ENCODE measurements at regions not wholly inside any gene's neighbourhood (a gene's known extent, or its start where the extent isn't known, plus 50 kb on each side); places are given as distances from the start of the nearest gene placed in this dataset.
"Not testable (repeated sequence)": the region's sequence is repeated elsewhere in the genome, so short reads cannot be mapped to it uniquely, and the experiment has no call there.

- intact Hi-C loops (cut with micrococcal nuclease): no loop called here
Observed at GRCh38 chr11:11722246-11722645, 100.4 kb upstream of the GALNT18 start.

DNA sequence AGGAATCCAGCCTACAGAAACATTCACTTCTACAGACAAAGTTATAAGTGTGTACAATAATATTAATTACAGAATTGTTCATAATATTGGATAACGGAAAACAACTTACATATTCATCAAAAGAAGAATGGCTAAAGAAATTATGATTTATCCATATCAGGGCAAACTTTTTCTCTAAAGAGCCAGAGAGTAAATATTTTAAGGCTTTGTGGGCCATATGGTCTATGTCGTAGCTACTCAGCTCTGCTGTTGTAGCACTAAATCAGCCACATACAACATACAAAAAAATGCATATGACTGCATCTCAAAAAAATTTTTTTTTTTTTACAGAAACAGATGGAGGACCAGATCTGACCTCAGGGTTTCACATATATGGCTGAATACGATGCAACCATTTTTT lies 96.7 kb upstream of the GALNT18 start:
- intact Hi-C loops (cut with micrococcal nuclease): no loop called here

GRCh38 chr11:11717064-11717725 lies 95.4 kb upstream of the GALNT18 start:
- intact Hi-C loops (cut with micrococcal nuclease): no loop called here

DNA sequence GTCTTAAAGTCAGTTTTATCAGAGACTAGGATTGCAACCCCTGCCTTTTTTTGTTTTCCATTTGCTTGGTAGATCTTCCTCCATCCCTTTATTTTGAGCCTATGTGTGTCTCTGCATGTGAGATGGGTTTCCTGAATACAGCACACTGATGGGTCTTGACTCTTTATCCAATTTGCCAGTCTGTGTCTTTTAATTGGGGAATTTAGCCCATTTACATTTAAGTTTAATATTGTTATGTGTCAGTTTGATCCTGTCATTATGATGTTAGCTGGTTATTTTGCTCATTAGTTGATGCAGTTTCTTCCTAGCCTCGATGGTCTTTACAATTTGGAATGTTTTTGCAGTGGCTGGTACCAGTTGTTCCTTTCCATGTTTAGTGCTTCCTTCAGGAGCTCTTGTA lies 93.3 kb upstream of the GALNT18 start:
- intact Hi-C loops (cut with micrococcal nuclease): not testable (repeated sequence)

DNA sequence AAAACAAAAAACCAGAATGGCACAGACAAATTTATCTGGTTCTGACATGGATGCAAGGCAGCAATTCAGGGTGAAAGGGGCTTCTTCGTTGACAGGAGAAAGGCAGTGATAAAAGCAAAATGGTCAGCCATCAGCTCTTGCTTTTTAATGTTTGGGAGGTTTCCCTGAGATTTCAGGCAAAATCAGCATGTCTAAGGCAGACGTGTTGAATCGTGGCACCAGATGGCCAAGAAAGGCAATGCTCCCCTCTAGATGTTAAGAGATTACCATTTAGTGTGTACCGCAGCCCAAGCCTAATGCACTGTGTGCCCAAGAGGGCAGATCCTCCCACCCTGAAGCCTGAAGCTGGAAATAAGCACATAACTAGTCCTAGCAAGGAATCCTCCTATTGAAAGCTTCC lies 88.8 kb upstream of the GALNT18 start:
- intact Hi-C loops (cut with micrococcal nuclease): no loop called here

- intact Hi-C loops (cut with micrococcal nuclease): no loop called here
Observed at GRCh38 chr11:11709447-11710239, 87.8 kb upstream of the GALNT18 start.

DNA sequence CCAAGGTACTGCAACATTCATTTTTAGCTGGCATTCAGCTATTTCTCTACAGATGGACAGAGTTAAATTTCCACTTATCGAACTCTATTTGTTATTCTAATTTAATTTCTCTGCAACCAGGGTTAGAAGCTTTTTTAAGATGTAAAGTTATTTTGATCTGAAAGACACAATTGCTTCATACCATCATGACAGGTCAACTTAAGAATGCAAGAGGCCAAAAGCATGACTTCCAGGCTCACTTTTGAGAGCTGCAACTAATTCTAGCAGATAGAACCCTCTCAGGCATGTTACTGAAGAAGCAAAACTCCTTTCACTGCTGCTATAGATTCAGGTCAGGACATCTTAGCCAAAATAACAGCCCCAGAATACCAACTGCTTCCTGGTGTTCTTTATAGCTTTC lies 86.5 kb upstream of the GALNT18 start:
- intact Hi-C loops (cut with micrococcal nuclease): no loop called here

DNA sequence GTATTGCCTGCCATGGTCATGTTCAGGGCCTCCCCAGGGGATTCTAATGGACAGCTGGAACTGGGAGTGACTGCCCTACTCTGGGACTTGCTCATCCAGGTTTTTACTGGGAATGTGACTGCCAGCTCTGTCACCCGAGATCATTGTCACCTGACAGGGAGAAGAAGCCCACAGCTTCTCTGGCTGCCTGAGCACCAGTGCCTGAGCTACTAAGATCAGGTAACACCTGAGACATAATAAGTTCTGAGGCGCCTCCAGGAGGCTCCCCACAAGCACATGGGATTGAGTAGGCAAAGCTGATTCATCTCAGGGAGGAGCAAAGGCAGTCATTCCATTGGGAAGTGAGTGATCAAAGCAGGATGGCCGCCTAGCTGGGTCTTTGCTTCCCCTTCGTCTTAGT lies 84.2 kb upstream of the GALNT18 start:
- intact Hi-C loops (cut with micrococcal nuclease): no loop called here

DNA sequence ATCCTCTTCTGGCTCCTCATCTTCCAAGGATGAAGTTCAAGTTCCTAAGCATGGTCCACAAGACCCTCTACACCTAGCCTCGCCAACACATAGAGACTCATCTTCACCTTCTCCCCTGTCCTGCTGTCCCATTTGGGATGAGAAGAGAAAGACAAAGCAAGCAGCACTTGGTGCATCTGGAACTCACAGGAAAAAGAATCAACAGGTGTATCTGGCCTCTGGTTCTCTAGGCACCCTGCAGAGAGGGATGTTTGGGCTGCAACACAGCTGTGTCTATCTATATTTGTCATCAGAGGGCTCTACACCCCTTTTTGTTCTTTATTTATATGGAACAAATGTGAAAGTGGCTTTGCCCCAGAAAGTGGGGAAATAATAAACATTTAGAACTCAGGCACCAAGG lies 82.1 kb upstream of the GALNT18 start:
- intact Hi-C loops (cut with micrococcal nuclease): no loop called here

- intact Hi-C loops (cut with micrococcal nuclease): no loop called here
Observed at GRCh38 chr11:11701070-11701469, 79.3 kb upstream of the GALNT18 start.

DNA sequence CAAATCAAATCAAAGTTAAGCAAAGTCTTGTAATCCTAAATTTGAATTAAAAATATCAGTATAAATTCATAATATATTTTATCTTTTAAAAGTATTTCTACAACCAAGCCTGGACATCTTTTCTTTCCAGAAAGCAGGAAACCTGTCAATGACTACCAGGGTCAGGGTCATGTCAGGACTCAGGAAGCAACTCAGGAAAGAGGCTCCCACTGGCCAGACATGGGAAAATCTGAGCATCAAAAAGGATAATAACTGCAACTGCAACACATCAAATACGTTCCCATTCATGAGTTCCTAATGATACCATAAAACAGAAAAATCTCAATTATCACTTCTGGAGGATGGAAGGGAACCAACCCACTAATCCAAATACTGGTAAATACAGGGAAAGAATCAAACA lies 76.0 kb upstream of the GALNT18 start:
- intact Hi-C loops (cut with micrococcal nuclease): no loop called here

GRCh38 chr11:11691296-11692151 lies 69.7 kb upstream of the GALNT18 start:
- intact Hi-C loops (cut with micrococcal nuclease): no loop called here

DNA sequence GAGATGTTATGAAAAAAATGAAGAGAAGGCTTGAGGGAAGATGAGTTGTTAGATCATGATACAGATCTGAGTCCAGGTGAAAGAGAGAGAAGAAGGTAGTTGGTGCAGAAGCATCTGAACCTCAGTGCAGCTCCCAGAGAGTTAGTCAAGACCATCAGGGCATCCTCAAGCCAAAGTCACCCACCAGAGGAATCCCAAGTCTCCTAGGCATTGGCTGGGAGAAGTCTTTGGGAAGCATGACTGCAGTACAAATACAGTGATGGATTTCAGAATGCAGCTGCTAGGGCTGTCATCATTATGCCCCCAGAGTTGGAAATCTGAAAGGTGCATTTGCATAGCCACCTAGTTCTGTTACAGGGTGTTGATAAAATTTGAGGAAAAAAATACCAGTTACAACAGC lies 59.7 kb upstream of the GALNT18 start:
- intact Hi-C loops (cut with micrococcal nuclease): no loop called here

DNA sequence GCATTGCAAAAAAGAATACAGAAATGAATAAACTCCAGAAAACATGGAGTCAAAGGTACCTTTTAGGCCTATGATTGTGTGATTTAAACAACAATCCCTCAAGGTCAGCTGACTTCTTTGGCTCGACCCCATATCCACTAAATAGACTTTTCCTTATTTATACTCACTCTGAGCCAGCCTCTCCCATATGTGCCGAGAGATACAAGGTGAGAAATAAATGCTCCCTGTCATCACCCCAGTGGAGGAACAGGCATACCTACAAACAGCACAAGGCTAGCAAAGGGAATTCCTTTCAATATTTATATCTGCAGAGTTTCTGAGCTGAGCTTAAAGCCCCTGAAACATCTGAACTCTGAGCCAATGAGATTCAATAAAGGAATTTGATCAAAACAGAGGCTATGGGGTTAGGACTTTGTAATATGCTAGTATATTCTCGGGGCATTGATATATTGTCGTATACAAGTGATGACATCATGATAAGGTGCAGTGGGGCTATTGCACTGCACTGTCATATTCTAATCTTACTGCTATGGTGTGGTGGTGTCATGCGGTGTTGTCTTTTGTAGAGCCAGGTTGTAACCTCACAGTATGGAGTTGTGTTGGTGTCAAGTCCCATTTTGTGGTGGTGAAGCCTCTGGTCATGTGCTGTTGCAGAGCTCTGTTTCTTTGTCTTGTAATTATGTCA lies 56.0 kb upstream of the GALNT18 start:
- intact Hi-C loops (cut with micrococcal nuclease): no loop called here

DNA sequence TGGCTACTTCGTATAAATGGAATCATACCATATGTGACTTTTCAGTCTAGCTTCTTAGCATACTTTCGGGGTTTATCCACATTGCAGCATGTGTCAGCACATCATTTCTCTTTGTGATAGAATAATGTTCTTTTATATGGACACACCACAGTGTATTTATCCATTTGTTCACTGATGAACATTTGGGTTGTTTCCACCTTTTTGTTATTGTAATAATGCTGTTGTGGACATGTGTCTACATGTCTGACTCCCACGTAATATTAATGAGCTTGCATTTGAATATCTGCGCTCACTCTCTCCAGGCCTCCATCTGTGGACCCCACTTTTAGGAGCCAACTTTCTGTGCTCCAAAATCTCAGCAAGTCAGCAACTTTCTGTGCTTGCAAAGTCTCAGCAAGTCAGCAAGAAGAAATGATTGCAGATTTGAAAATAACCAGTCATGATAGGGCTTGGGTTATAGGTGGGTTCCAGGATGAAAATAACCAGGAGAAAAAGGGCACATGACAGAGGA lies 53.9 kb upstream of the GALNT18 start:
- intact Hi-C loops (cut with micrococcal nuclease): no loop called here

GRCh38 chr11:11672789-11673188 lies 51.0 kb upstream of the GALNT18 start:
- intact Hi-C loops (cut with micrococcal nuclease): no loop called here

DNA sequence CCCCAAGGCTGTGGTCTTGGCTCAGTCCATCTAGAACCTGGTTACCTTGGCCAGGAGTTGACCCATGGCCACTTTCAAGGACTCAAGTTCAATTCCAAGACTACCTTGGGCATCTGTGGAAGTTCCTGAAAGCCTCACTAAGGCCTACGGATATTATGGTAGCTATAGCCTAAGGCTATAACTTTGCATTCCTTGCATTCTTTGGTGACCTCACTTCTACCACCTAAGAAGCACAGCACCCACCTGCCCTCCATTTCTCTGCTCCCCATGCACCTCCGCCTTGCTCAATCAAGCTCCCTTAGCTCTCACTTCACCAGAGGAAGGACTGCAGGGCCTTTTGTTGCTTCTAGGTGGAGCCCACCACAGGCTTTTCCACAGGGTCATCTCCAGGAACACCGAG lies 50.3 kb upstream of the GALNT18 start:
- intact Hi-C loops (cut with micrococcal nuclease): no loop called here
